ENCODE measurements at regions not wholly inside any gene's neighbourhood (a gene's known extent, or its start where the extent isn't known, plus 50 kb on each side); places are given as distances from the start of the nearest gene placed in this dataset.
"Not testable (repeated sequence)": the region's sequence is repeated elsewhere in the genome, so short reads cannot be mapped to it uniquely, and the experiment has no call there.

- no peak for DNase-seq
Observed at GRCh38 chr4:114310296-114310925, 288.2 kb upstream of the UGT8 start.

- no peak for DNase-seq
Observed at GRCh38 chr4:114311787-114312186, 286.8 kb upstream of the UGT8 start.

DNA sequence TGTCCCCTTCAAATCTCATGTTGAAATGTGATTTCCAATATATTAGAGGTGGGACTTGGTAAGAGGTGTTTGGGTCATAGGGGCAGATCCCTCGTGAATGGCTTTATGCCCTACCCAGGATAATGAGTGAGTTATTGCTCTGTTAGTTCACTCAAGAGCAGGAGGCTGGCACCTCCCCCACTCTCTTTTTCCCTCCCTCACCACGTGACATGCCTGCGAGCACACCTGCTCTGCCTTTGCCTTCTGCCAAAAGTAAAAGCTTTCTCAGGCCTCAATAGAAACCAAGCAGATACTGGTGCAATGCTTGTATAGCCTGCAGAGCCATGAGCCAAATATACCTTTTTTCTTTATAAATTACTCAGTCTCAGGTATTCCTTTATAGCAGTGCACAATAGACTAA, 286.3 kb upstream of the UGT8 start:
- DNase-seq, result no peak

DNA sequence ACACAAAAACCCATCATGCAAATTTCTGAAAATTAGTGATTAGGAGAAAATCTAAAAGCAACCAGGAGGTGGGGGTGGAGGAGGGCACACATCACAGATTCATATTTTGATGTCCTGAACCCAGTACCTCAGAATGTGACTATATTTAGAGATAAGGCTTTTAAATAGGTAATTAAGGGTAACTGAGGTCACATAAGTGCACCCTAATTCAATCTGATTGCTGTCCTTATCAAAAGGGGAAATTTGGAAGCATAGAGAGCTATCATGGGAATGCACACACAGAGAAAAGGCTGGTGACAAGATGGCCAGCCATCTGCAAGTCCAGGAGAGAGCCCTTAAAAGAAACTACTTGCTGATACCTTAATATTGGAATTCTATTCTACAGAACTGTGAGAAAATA, 281.8 kb upstream of the UGT8 start:
- no peak for DNase-seq

- DNase-seq, result no peak
Observed at GRCh38 chr4:114317564-114317963, 281.0 kb upstream of the UGT8 start.

GRCh38 chr4:114318309-114318708, 280.3 kb upstream of the UGT8 start:
- no peak for DNase-seq

- no peak for DNase-seq
Observed at GRCh38 chr4:114320126-114320525, 278.5 kb upstream of the UGT8 start.

DNA sequence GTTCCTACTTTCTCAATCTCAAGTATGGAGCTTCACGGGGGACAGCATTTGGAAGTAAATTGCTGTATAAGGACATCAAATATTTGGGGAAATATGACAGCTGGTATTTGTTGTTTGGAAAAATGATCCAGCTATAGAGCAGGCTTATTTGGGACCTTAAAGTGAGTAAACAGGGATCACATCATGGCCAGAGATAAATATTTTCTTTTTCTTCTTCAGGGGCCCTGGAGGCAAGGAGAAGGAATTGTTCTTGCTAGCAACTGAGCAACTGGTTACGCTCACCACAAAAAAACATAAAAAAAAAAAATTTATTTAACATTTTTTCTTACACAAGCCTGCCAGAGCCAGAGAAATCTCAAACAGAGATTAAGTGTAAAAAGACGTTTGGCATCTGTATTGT, 277.2 kb upstream of the UGT8 start:
- DNase-seq, result no peak

DNA sequence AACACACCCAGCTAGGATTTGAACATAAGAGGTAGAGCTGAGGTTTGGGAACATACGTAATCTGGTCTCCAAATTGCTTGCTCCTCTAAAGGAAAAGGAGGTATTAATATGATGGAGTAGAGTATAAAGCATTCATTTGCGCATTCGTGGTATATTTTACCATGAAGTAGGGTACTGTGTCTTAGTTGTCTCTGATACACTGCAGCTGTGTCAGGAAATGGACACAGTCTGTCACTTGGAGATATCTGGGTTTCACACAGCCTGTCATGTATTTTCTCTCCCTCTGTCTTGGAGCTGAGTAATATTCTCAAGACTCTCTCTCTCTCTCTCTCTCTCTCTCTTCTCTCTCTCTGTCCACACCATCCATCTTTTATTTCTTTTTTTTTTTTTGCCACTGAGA, 274.8 kb upstream of the UGT8 start:
- DNase-seq, result no peak

DNA sequence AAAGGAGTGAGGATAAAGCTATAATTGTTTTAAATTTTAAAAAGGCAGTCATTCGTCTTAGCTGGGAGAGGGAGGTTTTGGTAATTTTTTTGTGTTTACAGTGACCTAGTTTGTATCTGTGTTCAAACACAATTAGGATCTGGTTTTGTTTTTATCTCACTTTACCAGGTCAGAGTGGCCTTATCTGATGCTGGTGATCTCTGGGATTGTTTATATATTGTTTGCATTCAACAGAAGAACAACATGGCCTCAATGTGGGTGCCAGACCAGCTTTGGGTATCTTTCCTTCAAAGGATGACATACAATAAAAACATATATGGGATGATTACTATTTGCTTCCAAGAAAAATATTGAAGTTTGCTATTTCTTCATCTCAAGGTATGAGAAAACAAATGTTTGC, 272.2 kb upstream of the UGT8 start:
- DNase-seq, result no peak

DNA sequence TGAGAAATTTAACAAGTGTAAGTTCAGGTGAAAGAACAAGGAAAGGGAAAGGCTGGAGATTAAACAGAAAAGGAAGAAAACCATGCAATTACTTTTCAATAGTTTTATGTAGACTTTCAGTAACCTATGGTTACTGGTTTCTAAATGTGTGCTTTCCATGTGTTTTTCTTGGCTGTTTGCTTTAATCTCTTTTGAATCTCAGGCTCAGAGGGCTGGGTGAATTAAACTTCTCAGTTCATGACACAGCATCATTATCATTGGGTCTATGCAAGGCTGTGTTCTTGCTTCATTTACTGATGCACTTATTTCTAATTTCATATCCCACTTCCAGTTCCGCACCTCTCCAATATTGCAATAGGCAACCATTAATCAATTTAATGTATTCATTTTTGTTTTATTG, 266.5 kb upstream of the UGT8 start:
- no peak for DNase-seq

- DNase-seq, result not testable (repeated sequence)
Observed at GRCh38 chr4:114334363-114334762, 264.2 kb upstream of the UGT8 start.

- DNase-seq, result no peak
Observed at GRCh38 chr4:114334884-114335330, 263.7 kb upstream of the UGT8 start.

DNA sequence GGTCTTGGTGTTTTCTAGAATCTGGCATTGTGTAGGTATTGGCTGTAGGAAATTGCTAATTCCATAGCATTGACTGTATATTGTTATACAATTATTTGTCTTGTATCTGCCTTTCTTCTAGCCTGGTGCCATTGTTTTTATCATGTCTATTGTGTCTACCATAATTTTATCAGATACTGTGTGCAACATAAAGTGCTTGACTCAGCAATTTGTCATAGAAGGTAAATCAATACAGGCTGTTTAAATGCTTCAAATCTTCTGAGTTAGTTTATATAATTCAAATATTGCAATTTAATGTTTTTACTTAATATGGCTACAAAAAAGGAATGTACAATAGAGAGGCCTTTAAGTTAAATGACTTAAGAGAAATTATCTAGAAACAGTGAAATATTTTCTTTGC, 263.3 kb upstream of the UGT8 start:
- DNase-seq, result no peak

DNA sequence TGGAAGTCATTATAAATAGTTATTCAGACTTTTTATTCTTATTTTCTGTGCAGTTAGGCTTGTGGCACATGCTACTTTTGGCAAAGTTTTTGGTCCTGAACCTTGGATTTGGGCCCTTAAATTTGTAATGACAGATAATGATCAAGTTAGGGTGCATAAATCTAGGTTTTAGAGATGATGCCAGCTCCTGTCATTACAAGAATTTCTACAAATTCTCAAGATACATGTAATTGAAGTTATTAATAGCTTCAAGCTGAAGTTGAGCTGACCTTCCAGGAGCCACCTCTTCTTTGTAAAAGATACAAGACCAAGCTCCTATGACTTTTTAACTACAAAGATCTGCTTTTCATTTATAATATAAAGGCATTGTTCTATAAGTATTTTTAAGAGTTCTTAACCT, 255.6 kb upstream of the UGT8 start:
- no peak for DNase-seq

DNA sequence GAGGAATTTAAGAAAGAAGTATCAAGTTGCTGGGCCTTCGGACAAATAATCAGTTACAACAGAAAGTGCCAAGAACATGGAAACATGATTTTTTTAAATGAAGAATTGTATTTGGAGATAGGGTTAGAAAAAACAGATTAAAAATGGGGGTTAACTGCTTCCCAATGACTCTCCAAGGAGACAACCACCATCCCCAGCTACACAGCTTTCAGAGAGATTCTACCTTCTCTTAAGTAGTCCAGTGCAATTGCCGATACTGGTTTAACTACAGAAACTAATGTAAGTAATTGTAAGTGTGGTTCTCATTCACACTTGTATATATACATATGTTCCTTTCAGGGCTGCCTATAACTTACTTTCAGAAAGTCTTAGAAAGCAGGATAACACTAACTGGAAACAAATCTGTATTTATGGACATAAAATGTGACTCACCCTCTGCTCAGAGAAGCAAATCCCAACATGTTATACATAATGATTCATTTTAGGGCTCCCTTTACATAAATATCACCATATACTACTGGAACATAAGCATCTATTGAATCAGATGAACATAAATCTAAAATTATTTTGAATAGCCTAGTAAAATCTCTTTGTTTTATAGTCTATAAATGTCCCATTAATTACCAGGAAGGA, 248.9 kb upstream of the UGT8 start:
- no peak for DNase-seq

- DNase-seq, result no peak
Observed at GRCh38 chr4:114358901-114359300, 239.7 kb upstream of the UGT8 start.

DNA sequence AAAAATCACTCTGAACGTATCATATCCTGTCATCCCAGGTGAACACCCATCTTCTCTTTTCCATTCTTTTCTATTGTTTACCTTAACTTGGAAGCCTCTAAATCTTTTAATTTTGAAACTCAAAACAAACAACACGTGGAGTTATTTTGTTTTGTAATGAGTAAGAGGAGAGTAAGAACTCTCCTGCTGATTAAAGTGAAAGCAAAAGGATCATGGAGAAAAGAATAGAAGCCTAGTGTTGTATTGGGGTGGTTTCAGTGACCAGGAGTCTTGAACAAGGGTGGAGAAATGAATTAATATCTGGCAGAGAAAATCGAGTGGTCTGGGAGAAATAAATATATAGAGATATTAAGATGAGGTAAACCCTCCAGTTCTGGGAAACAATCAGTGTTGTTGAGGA, 237.4 kb upstream of the UGT8 start:
- no peak for DNase-seq

DNA sequence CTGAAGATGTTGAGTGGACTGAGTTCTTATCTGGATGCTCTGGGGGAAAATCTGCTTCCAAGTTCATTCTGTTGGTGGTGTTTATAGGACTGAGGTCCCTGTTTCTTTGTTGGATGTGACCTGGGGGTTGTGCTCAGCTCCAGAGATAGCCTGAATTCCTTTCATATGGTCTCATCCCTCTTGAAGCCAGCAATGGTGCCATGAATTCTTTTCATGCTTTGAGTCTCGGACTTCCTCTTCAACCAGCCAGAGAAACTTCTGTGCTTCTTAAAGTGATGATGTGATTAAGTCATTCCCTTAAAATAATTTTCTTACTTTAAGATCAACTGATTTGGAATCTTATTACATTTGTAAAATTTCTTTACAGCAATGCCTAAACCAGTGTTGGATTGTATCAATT, 233.8 kb upstream of the UGT8 start:
- no peak for DNase-seq

GRCh38 chr4:114365591-114365990, 233.0 kb upstream of the UGT8 start:
- DNase-seq, result no peak

GRCh38 chr4:114366368-114366767, 232.2 kb upstream of the UGT8 start:
- DNase-seq, result no peak

DNA sequence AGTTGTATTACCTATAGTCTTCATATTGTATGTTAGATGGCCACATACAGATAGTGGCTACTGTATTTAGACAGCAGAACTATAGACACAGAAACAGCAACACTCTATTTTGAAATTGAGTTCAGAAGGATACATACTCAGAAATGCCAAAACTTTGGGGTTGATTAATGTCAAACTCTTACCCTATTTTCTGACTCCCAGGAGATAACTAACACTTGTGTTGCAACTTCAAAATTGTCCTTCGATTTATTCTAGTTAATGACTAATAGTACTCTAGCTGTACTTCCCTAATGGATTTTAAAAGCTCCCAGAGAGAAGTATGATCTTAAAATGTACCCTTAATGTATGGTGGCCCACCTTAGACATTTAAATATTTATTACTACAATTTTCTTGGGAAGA, 229.9 kb upstream of the UGT8 start:
- DNase-seq, result no peak

DNA sequence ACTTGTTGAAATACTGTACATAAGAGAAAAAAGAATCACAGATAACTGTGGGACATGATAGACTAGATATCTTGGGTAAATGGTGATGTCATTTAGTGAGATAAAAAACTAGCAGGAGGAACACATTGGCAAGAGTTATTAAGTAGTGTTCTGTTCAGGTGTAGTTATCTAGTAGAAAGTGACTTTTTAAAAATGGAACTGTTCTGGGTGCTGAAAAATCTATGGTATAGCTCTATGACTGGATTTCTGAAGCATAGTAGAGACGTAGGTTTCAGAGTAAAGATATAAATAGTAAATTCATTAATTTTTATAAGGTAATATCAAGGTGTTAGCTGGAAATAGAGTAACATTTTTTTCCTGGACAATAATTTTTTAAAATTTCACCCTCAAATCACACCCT, 225.1 kb upstream of the UGT8 start:
- DNase-seq, result no peak

- DNase-seq, result no peak
Observed at GRCh38 chr4:114378305-114378903, 220.2 kb upstream of the UGT8 start.

DNA sequence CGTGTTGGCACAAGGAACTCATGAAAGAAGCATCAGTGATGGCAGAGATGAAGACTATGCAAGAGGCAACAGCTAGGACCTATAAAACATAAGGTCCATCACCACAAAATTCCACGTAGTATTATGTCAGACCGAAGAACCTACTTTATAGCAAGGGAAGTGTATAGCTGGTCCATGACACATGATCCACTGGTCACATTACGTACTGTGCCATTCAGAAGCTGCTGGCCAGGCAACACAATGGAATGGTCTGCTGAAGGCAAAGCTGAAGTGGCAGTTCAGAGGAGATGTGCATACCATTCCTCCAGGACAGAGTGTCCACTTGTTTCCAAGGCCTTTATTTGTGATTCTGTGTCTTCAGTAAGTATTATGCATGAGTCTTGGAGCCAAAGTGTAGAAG, 215.5 kb upstream of the UGT8 start:
- DNase-seq, result no peak

All from GOT3 (cell line).